Kidney capillary endothelial cell (primary cell): ENCODE measurements at regions not wholly inside any gene's neighbourhood (a gene's known extent, or its start where the extent isn't known, plus 50 kb on each side); places are given as distances from the start of the nearest gene placed in this dataset.

Experiments used
- DNase-seq: peaks from one replicate; pipeline ENCODE4 v3.0.0-alpha.2; 2018; ENCODE audit warnings: low spot score

- no peak for DNase-seq
These were observed 200.9 kb downstream of the KIF18A start for GRCh38 chr11:27907091-27907490.

GRCh38 chr11:27904358-27905055, 203.4 kb downstream of the KIF18A start:
- no peak for DNase-seq

GRCh38 chr11:27902981-27903624, 202.8 kb upstream of the BDNF start:
- DNase-seq, result no peak

- DNase-seq, result no peak
These were observed 197.9 kb upstream of the BDNF start for GRCh38 chr11:27898166-27898565.

- DNase-seq, result no peak
These were observed 195.8 kb upstream of the BDNF start for GRCh38 chr11:27896096-27896495.

- DNase-seq, result no peak
These were observed 194.3 kb upstream of the BDNF start for GRCh38 chr11:27894552-27894951.

- no peak for DNase-seq
These were observed 186.6 kb upstream of the BDNF start for GRCh38 chr11:27886857-27887256.

- no peak for DNase-seq
These were observed 181.9 kb upstream of the BDNF start for GRCh38 chr11:27882066-27882697.

GRCh38 chr11:27875831-27876775, 175.8 kb upstream of the BDNF start:
- no peak for DNase-seq

- DNase-seq, result no peak
These were observed 175.0 kb upstream of the BDNF start for GRCh38 chr11:27874998-27875830.

GRCh38 chr11:27873664-27874063, 173.4 kb upstream of the BDNF start:
- DNase-seq, result no peak

- no peak for DNase-seq
These were observed 170.8 kb upstream of the BDNF start for GRCh38 chr11:27871056-27871455.

GRCh38 chr11:27869701-27870100, 169.4 kb upstream of the BDNF start:
- DNase-seq, result no peak

GRCh38 chr11:27868709-27869108, 168.5 kb upstream of the BDNF start:
- no peak for DNase-seq

- DNase-seq, result no peak
These were observed 168.0 kb upstream of the BDNF start for GRCh38 chr11:27868226-27868625.

- DNase-seq, result no peak
These were observed 164.8 kb upstream of the BDNF start for GRCh38 chr11:27865105-27865504.

GRCh38 chr11:27864611-27865010, 164.4 kb upstream of the BDNF start:
- DNase-seq, result no peak

- no peak for DNase-seq
These were observed 163.8 kb upstream of the BDNF start for GRCh38 chr11:27864091-27864491.

GRCh38 chr11:27863637-27864036, 163.4 kb upstream of the BDNF start:
- no peak for DNase-seq

- no peak for DNase-seq
These were observed 161.6 kb upstream of the BDNF start for GRCh38 chr11:27861706-27862430.

- DNase-seq, result no peak
These were observed 160.6 kb upstream of the BDNF start for GRCh38 chr11:27860811-27861210.
